ENCODE measurements at regions not wholly inside any gene's neighbourhood (a gene's known extent, or its start where the extent isn't known, plus 50 kb on each side); places are given as distances from the start of the nearest gene placed in this dataset.

GRCh38 chr7:57388761-57389160 lies 61.2 kb upstream of the ZNF716 start:
- TF ChIP-seq CTCF (conservative IDR thresholded peaks at IDR 0.05 in 1 of 2, IDR thresholded peaks at IDR 0.05 in 1 of 2; ENCODE audit: extremely low read depth in 1 of 2, insufficient read depth in 1 of 2, low read depth in 1 of 2, low read length in 2 of 2) (no peak), EZH2 (IDR thresholded peaks at IDR 0.05; ENCODE audit: borderline replicate concordance, low read length) (no peak)

All from mammary epithelial cell (primary cell).